Spleen (tissue), 7 donors: ENCODE measurements at regions not wholly inside any gene's neighbourhood (a gene's known extent, or its start where the extent isn't known, plus 50 kb on each side); places are given as distances from the start of the nearest gene placed in this dataset.

Source experiments
- CTCF ChIP-seq, 11 experiments: fragments of 200-600 bp in 7 of 11; fragments of 450-650 bp in 4 of 11; sonication (generic) in 4 of 11; IDR thresholded peaks in 8 of 11; conservative IDR thresholded peaks in 3 of 11; 1 replicate in 7 of 11; 2 replicates in 4 of 11; pipeline versions ENCODE4 v1.4.0 to v1.8.0; 2016 to 2021; ENCODE audit warnings: antibody characterized with exemption in 11 of 11, inconsistent platforms in 4 of 11, mild to moderate bottlenecking in 1 of 11
- POLR2A ChIP-seq, 3 donors: fragments of 450-650 bp; IDR thresholded peaks; one replicate each; pipeline ENCODE4 v1.5.1; 2017; ENCODE audit warnings: antibody characterized with exemption in 3 of 3, mild to moderate bottlenecking in 1 of 3
- donor health status: DM: no; HTN: no; CAD: no; lungs with moderate emphysema.
- donor health status: DM: no; HTN: no; CAD: no.
- donor health status: DM: no; HTN: no; CAD: no.

DNA sequence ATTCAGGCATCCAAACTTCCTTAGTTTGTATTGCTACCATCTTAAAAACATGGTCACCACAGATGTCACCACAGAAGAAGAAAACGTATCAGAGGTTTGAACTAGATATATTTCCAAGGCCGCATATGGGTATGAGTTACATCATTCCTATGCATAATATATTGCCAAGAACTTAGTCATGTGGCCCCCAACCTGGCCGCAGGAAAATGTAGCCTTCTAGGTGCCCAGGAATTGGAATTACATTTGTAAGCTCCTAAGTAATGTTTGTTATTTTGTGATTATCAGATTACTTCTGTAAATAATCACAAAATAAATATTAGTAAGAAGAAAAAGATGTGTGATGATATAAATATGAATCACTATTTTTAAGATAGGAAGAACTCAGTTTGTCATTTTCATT is 351.4 kb downstream of the ISL1 start:
- no peak for TF ChIP-seq CTCF (IDR thresholded peaks at IDR 0.05 in 8 of 11, conservative IDR thresholded peaks at IDR 0.05 in 3 of 11)
- TF ChIP-seq POLR2A (IDR thresholded peaks at IDR 0.05): no peak
